PC-9 (cell line): ENCODE measurements at regions not wholly inside any gene's neighbourhood (a gene's known extent, or its start where the extent isn't known, plus 50 kb on each side); places are given as distances from the start of the nearest gene placed in this dataset.

Source experiments
- BruUV-seq: library from RNA; stranded (reverse); fragments of 400-500 nt; replicated peaks from 2 replicates; lab custom pipeline; 2021; lab: Mats Ljungman, UMichigan
- CTCF ChIA-PET: fragments of 300-600 bp; sonication (Branson Sonifier 250); formaldehyde crosslinking; loops from one replicate; lab custom pipeline; 2022; ENCODE audit warnings: antibody characterized with exemption; lab: Charles Lee
- POLR2A ChIA-PET: fragments of 300-600 bp; sonication (Branson Sonifier 250); formaldehyde crosslinking; loops from one replicate; lab custom pipeline; 2022; ENCODE audit warnings: antibody characterized with exemption; ENCODE audit not compliant: unreplicated experiment; lab: Charles Lee
- DNase-seq, 2 experiments: peaks; one replicate each; pipeline versions ENCODE4 v3.0.0 to v3.0.0-alpha.2; 2015 to 2022; ENCODE audit warnings: mixed read lengths in 1 of 2
- H2AFZ ChIP-seq: fragments of 200-600 bp; sonication (generic); 2 replicates; pipeline ENCODE4 v1.8.1; 2017; ENCODE audit warnings: antibody characterized with exemption
- H3F3A ChIP-seq: fragments of 200-600 bp; sonication (generic); 2 replicates; pipeline ENCODE4 v1.8.1; 2017; ENCODE audit warnings: antibody characterized with exemption, mild to moderate bottlenecking, low read depth; ENCODE audit not compliant: insufficient read depth
- H3K27ac ChIP-seq: fragments of 200-600 bp; sonication (generic); 2 replicates; pipeline ENCODE4 v1.6.1; 2016; ENCODE audit warnings: mixed run types
- H3K27me3 ChIP-seq: fragments of 200-600 bp; sonication (generic); 2 replicates; pipeline ENCODE4 v1.6.1; 2016; ENCODE audit warnings: low read depth, mixed run types; ENCODE audit not compliant: insufficient read depth
- H3K36me3 ChIP-seq: fragments of 200-600 bp; sonication (generic); 2 replicates; pipeline ENCODE4 v1.6.1; 2016; ENCODE audit warnings: low read depth, mixed run types
- H3K4me1 ChIP-seq: fragments of 200-600 bp; sonication (generic); replicated peaks from 2 replicates; pipeline ENCODE4 v1.6.1; 2016; ENCODE audit warnings: mixed run types; ENCODE audit not compliant: insufficient read depth
- H3K4me2 ChIP-seq: fragments of 200-600 bp; sonication (generic); 2 replicates; pipeline ENCODE4 v1.6.1; 2017; ENCODE audit warnings: mixed run types
- H3K4me3 ChIP-seq: fragments of 200-600 bp; sonication (generic); 2 replicates; pipeline ENCODE4 v1.6.1; 2016; ENCODE audit warnings: mixed run types
- H3K79me2 ChIP-seq: fragments of 200-600 bp; sonication (generic); 2 replicates; pipeline ENCODE4 v1.6.1; 2017; ENCODE audit warnings: low read depth, mixed run types
- H3K9me2 ChIP-seq: fragments of 200-600 bp; sonication (generic); 2 replicates; pipeline ENCODE4 v1.8.1; 2017; ENCODE audit warnings: mild to moderate bottlenecking; ENCODE audit not compliant: insufficient read depth
- H3K9me3 ChIP-seq: fragments of 200-600 bp; sonication (generic); 2 replicates; pipeline ENCODE4 v1.8.1; 2016; ENCODE audit warnings: low read depth; ENCODE audit not compliant: insufficient read depth
- H4K20me1 ChIP-seq: fragments of 200-600 bp; sonication (generic); 2 replicates; pipeline ENCODE4 v1.8.1; 2017; ENCODE audit not compliant: insufficient read depth
- EZH2 ChIP-seq: fragments of 200-600 bp; sonication (generic); IDR thresholded peaks from 2 replicates; pipeline ENCODE4 v1.8.0; 2017; ENCODE audit warnings: antibody characterized with exemption, low read depth
- intact Hi-C: fragments of 100-400 bp; cut with micrococcal nuclease; formaldehyde crosslinking; loops from one replicate; pipeline ENCODE4 v1.10.0; 2022; ENCODE audit not compliant: unreplicated experiment
- TF ChIP-seq, protein P1 (sequence below): fragments of 200-600 bp; sonication (generic); conservative IDR thresholded peaks from 2 replicates; pipeline ENCODE4 v1.6.1; 2017; ENCODE audit warnings: mixed run types, antibody characterized with exemption, mild to moderate bottlenecking, moderate library complexity

DNA sequence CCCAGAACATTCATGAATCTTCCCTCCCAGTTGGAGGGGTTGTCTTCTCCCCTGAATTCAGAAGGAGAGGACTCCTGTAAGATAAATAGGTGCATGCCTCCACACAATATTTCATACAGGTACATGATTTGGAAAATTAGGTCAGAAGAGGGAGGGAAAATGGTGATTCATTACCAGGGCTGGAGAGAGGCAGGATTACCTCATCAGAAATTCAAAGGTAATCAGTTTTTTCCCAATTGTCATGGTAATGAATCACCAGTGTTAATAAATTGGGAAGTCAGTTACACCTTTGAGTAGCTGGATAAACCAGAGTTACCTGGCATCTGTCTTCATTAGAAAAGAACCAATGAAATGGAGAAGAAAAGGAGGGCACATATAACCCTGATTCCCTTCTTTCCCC lies 128.5 kb downstream of the EN1 start:
- no peaks in the 10 kb centered on the region; the same call in 1 of the 2 replicates for H3K4me1 ChIP-seq
- POLR2A ChIA-PET: no interaction called here

DNA sequence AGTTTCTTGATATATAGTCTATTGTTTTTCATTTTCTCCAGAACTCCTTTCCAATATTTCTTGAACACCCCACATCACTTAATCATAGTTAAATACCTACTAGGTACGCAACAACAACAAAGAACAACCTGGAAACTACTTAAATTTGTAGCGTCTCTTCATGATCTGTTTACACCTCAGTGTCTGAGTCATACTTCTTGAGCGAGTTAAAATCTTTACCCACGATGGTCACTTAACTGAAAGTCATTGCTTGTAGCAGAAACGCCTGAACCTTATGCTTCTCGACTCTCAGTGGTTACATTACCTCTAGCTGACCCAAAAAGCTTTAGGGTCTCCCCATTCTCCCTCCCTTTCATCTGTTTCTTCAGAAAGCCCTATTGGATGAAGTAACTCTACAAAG lies 131.3 kb downstream of the EN1 start:
- no peak for DNase-seq
- no peaks in the 10 kb centered on the region for H3K27me3 ChIP-seq
- H3F3A ChIP-seq: no peaks in the 10 kb centered on the region
- H3K4me2 ChIP-seq: no peak overlapping the region
- no peaks in the 10 kb centered on the region for H3K4me1 ChIP-seq
- H3K36me3 ChIP-seq: no peaks in the 10 kb centered on the region
- ChIA-PET CTCF (no interaction called here), POLR2A (no interaction called here)
- no peak overlapping the region for H3K4me3 ChIP-seq
- TF ChIP-seq, protein P1, sequence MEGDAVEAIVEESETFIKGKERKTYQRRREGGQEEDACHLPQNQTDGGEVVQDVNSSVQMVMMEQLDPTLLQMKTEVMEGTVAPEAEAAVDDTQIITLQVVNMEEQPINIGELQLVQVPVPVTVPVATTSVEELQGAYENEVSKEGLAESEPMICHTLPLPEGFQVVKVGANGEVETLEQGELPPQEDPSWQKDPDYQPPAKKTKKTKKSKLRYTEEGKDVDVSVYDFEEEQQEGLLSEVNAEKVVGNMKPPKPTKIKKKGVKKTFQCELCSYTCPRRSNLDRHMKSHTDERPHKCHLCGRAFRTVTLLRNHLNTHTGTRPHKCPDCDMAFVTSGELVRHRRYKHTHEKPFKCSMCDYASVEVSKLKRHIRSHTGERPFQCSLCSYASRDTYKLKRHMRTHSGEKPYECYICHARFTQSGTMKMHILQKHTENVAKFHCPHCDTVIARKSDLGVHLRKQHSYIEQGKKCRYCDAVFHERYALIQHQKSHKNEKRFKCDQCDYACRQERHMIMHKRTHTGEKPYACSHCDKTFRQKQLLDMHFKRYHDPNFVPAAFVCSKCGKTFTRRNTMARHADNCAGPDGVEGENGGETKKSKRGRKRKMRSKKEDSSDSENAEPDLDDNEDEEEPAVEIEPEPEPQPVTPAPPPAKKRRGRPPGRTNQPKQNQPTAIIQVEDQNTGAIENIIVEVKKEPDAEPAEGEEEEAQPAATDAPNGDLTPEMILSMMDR: no peak
- no peak for TF ChIP-seq EZH2
- no peaks in the 10 kb centered on the region for H3K9me2 ChIP-seq
- no peaks in the 10 kb centered on the region for H3K79me2 ChIP-seq
- no peaks in the 10 kb centered on the region for H3K9me3 ChIP-seq
- no peak overlapping the region for H2AFZ ChIP-seq
- H4K20me1 ChIP-seq: no peaks in the 10 kb centered on the region
- no TSS peak for BruUV-seq
- no peak overlapping the region for H3K27ac ChIP-seq
- intact Hi-C loops: no loop called here

More for the DNA sequence above, 128.5 kb downstream of the EN1 start:
- Histone ChIP-seq H3K27ac (no peak overlapping the region), H3K27me3 (no peaks in the 10 kb centered on the region), H3K4me3 (no peak overlapping the region), H4K20me1 (no peaks in the 10 kb centered on the region), H2AFZ (no peak overlapping the region), H3K4me2 (no peak overlapping the region), H3F3A (no peaks in the 10 kb centered on the region), H3K9me2 (no peaks in the 10 kb centered on the region), H3K36me3 (no peaks in the 10 kb centered on the region), H3K79me2 (no peaks in the 10 kb centered on the region), H3K9me3 (no peaks in the 10 kb centered on the region)
- intact Hi-C loops: no loop called here
- CTCF ChIA-PET: no interaction called here
- no peak for DNase-seq
- TF ChIP-seq EZH2: no peak
- TF ChIP-seq, protein P1: no peak
- BruUV-seq: no TSS peak

DNA sequence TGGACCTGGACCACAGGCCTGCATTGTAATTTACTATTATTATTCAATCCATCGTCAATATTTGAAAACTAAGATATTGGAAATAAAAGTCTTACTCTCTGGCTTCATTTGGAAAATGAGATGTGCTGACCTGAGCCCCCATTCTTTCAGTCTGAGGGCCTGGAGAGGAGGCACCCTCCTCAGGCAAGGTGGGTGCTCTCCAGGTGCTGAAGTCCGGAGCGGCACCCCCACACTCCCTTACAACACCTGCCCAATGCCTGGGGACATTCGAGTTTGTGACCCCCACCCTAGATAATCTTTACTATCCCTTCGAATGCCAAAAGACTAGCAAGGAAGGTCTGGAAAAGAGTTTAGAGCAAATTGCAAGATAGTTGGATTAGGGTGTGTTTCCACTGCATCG lies 133.3 kb downstream of the EN1 start:
- Histone ChIP-seq H3K27ac (no peak overlapping the region), H4K20me1 (no peaks in the 10 kb centered on the region), H3K27me3 (no peaks in the 10 kb centered on the region), H2AFZ (no peak overlapping the region), H3F3A (no peaks in the 10 kb centered on the region), H3K36me3 (no peaks in the 10 kb centered on the region), H3K4me2 (no peak overlapping the region), H3K9me2 (no peaks in the 10 kb centered on the region), H3K79me2 (no peaks in the 10 kb centered on the region), H3K4me1 (no peaks in the 10 kb centered on the region), H3K9me3 (no peaks in the 10 kb centered on the region), H3K4me3 (no peak overlapping the region)
- ChIA-PET CTCF (no interaction called here), POLR2A (no interaction called here)
- no TSS peak for BruUV-seq
- intact Hi-C loops: no loop called here
- TF ChIP-seq EZH2: no peak
- TF ChIP-seq, protein P1: no peak
- DNase-seq: no peak
